COLO829 (cell line): ENCODE measurements at regions not wholly inside any gene's neighbourhood (a gene's known extent, or its start where the extent isn't known, plus 50 kb on each side); places are given as distances from the start of the nearest gene placed in this dataset.

ENCODE experiments used
- DNase-seq: peaks from one replicate; pipeline ENCODE4 v3.0.0; 2012; ENCODE audit warnings: low spot score

DNA sequence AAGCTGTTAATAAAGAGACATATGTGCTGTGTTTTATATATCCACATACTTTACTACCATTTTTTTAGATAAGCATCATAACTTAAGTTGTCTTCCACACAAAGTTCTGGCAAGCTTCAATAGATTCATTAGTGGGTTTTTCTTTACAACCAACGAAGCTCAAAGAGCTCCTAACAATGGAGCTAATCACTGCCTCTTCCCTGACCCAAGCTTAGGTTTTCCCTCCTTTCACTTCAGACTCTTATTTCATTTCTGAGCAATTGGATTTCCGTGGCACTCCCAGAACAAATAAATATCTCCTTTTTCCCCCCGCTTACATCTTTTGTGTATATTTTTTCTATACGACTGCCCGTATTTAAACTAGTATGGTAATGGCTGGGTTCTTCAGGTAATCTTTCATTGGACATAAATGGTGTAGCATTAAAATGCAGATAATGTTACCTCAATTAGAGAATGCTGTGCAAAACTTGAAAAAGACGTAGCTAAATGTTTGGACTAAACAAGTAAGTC, 275.5 kb upstream of the TMEM161B start:
- no peak for DNase-seq

DNA sequence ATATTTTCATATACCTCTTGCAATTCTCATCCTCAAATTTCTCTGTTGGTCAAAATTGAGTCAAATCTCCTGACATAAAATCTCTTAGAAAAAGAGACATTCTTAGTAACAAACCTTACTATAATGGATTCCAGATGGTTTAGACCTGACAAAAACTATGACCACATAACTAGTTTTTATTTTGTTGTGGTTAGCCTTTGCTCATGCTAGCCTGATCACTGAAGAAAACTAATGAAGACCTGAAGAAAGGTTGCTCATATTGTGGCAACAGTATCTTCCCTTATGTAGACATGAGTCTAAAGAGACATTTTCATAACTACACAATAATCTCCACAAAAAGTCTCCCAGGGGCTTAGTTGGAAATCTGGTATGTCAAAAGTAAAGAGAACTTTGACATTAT, 274.1 kb upstream of the TMEM161B start:
- DNase-seq, result no peak

DNA sequence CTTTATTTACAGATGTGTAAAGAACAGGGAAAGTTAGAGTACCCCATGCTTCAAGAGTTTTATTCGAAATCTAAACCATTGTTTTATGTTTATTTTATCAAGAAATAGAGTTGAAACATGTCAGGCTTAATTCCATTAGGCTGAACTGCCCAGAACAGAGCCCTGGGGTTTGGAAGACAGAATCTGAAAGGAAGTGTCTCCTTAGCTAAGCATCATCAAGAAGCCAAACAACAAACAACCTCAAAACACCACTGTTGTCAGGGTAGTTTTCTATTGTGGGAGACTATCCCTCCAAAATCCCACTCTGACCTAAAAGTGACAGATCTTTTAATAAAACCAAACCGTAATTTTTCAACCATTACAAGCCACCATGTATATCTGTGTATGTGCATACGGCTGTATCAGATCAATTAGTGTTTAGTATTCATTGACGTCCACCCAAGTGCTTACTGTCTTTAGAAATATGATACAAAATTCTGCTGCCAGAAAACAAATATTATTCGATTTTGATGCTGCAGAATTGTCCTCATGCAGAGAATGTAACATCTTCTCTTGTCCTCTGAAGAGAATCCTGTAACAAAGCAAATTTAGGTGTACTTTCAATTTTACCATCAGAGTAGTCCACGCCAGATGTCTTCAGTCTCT, 271.9 kb upstream of the TMEM161B start:
- no peak for DNase-seq

DNA sequence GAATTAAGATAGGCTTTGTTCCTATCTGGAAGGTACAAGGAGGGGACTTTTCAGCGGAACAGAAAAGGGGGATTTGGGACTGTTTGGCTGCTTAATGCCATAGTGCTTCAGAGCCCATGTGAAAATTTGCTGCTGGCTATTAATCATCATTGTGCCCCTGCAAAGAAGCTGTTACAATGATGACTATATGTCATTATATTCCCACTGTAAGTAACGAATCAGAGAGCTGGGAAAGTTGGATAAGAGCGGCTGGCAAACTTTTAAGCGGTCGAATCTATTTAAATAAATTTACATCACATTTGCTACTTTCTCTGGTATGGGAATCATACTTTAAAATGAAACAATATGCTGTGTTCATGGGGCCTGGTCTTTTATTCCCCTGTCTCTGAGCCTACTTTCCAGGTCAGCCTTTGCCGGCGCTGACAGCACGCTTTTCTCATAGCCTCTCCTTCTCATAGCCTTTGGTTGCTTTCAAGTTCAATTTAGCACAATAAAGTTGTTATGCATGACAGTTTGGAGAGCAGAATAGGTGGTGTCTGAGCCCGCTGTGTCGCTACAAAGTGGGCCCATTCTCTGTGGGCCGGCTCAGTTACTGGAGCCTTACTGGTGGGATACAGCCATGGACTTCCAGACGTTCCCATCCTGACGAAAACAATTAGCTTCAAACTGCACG, 271.2 kb upstream of the TMEM161B start:
- DNase-seq, result no peak

DNA sequence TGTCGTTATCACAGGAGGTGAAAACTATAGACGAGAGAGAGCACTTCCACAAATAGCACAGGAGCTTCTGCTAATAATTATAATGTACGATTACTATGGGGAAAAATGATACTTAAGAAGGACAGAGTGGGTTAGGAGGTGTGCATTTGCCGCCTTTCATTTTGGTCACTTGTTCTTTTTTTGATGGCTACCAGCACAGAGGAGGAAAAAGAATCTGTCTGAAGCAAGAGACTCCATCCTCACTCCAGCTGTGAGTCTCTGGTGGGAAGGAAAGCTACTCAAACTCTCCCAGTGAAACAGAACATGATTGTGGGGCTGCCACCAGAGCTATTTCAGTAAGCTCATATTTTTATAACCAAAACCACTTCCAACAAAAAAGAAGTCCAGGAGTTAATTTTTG, 270.4 kb upstream of the TMEM161B start:
- no peak for DNase-seq

DNA sequence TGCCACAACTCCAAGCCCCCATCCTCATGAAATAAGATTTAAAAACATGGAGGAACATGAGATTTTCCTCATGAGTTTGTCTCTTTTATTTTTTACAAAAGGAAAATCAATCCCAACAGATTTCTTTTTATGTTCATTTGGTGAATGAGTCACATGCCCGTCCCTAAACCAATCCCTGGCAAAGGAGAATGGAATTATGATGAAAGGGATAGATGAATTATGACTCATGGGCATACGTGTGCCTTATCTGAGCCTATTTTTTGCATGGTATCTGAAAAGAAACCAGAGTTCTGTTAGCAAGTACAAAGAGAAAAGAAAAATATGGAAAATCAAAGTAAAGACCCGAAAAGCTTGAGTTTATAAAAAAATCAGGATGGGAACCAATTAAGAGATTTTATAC, 267.5 kb upstream of the TMEM161B start:
- no peak for DNase-seq

DNA sequence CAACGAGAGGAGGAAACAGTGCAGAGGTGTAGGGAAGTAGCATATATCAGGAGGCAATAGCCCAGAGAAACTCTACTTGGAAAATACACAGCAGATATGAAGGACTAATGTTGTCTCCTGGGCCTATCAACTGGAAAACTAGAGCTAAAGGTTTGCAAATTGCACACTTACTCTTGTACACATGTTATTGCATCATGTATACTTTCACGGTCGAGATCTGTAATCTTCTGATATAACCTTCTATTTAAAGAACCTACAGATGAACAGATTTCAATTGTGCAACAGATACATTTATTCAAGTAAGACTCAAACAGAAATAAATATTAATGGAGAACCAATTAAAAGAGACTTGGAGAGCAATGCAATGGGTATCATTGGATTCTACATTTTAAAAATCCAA, 256.3 kb upstream of the TMEM161B start:
- no peak for DNase-seq

DNA sequence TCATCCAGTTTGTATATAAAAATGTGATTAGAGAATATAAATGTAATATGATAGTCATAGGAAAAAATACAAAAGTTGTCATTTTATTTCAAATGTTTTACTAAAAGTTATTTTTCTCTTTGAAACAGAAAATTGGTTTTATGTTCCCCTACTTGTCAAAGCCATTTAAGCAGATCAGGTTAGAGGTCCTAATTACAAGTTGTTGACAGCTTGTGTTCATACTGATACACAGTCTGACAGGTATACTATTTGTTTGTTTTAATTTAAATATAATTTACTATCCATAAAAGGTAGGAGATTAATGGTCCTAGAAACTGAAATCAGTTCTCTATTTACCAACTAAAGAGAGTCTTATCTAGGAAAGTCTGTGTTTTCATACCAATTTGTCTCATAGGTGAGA, 250.4 kb upstream of the TMEM161B start:
- DNase-seq, result no peak

DNA sequence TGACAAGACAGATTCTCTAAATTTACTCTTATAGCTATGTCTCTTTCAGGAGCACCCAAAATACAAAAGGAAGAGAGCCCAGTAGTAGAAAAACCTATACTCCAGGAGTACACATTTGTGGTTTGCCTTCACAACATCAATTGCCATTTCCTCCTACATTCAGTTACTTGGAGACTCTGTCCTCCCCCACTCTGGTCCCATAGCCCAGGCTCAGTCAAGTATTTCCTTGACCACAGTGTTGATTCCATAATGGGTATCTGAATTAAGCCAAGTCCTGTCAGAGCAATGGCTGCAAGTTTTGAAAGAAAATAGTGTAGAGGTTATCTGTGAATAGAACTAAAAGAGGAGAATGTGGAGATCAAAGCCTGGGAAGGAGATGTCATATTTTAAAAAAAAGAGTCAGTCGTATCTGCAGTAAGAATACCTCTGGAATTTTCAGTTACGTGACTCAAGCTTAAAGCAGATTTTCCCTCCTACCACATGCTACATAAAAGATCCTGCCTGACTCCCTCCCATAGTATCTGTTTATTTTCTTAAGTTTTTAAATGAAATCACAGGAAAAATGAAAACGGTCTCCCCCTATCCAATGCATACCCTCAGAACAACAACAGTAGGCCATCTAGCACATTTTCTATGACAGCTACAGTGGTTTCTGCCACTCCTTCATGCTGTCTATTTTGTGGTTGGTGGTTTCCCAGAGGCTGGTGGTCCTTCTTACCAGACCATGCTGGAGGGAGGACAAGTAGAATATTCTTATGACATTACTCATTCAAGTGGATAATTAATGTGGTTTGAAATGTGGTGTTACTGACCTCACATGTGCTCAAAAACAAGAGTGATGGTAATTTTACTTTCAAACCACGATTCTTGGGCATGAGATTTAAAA, 249.7 kb upstream of the TMEM161B start:
- DNase-seq, result no peak

DNA sequence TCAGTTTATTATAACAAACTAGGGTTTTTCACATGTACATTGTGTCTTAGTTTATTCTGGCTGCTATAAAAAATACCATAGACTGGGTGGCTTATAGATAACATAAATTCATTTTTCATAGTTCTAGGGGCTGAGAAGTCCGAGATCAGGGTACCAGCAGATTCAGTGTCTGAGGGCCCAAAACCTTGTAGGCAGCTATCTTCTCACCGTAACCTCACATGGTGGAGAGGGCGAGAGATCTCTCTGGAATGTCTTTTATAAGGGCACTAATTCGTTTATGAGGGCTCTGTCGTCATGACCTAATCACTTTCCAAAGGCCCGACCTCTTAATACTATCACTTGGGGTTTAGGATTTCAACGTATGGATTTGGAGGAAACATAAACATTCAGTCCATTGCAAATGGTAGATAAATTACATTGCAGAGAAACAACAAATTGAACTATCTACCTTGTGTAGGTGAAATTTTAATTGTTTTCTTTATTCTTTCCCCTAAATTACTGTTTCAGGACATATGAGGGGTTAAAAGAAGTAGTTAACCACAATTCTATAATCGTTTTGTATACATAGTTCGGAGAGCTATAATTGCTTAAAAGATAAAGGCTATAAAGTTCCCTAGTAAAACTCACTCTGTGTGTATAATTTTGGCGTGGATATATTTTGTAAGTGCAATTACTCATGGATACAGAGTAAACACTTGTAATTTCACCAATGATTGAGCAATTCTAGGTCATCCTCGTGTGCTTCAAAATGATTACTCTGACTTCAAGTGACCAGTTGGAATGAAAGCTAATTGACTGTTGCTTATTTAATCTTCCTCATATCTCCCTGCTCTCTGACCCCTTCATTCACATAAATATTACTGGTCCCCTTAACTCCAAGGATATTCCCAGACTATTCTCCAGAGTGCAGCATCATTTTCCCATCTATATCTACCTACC, 247.5 kb upstream of the TMEM161B start:
- no peak for DNase-seq

DNA sequence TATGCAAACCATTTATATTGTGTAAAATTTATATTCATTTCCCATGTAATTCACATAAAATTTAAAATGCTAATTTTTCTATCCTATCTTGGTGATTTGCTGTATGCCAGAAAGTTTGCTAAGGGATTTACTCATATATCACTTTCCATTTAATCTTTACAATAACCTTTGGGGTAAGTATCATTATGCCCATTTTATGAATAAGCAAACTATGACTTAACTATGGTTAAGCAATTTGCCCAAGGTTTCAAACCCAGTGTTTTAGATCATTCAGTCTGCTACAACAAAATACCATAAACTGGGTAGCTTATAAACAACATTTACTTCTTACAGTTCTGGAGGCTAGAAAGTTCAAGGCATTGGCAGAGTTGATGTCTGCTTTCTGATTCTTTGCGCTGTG, 246.4 kb upstream of the TMEM161B start:
- DNase-seq, result no peak

DNA sequence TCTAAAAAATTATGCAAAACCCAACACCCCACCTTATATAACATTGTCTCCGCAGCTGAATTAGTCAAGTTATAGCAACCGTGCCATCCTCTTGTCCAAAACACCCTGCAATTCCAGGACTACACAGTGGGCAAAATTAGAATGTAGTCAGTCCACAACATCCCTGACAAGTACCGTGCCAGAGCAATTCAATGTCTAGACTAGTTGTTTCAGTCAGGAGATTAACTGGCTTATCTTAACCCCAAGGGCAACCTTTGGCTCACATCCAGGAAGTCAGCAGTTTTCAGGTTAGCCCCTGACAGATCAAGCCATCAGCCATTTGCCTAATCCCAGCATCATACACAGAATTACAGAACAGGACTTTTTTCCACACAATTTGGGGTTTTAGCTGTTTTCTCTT, 240.8 kb upstream of the TMEM161B start:
- no peak for DNase-seq

DNA sequence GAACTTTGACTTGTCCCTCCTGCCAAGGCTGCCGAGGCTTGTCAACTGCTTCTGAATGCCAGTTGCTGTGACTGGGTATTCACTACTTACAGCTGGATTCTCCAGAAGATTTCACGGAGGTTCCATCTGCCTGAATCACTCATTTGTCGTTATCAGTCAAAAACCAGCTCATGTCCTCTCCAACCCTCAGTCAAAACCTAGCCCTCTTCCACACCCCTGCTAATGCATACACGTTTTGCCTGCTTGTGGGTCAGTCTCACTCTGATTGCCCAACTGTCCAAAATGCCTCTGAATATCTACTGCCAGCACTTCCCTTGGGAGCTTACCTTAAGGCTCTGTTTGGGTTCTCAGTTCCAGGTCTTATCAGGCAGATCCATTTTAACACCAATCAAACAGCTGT, 238.6 kb upstream of the TMEM161B start:
- no peak for DNase-seq

DNA sequence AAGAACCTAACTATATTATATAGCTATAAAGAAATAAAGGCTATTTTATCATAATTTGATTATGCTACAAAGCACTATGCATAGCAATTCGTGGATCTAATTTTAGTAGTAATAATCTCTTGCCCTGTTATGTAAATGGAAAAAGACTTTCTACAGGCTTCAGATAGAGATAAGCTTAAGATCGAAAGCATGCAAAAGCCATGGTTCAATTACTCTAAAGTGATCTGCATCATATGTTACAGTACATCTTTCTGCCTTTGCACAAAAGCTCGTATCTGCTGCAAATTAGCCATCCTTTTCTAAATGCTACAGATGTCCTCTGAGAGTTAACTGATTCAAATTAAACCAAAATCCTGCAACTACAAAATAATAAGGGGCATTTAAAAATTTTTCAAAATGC, 234.8 kb upstream of the TMEM161B start:
- DNase-seq, result no peak

DNA sequence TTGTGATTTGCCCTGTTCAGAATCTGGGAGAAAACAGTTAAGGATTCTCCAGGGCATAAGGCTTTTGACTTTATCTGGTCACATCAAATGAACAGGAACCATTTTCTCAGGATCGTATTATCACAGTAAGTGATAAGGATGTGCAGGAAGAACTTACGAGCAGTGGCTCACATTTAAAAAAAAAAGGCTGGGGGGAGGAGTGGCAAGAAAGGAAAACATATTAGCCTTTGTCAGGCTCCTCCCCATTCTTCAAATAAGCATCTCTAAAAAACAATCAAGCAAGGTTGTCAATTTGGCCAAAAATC, 234.3 kb upstream of the TMEM161B start:
- no peak for DNase-seq

DNA sequence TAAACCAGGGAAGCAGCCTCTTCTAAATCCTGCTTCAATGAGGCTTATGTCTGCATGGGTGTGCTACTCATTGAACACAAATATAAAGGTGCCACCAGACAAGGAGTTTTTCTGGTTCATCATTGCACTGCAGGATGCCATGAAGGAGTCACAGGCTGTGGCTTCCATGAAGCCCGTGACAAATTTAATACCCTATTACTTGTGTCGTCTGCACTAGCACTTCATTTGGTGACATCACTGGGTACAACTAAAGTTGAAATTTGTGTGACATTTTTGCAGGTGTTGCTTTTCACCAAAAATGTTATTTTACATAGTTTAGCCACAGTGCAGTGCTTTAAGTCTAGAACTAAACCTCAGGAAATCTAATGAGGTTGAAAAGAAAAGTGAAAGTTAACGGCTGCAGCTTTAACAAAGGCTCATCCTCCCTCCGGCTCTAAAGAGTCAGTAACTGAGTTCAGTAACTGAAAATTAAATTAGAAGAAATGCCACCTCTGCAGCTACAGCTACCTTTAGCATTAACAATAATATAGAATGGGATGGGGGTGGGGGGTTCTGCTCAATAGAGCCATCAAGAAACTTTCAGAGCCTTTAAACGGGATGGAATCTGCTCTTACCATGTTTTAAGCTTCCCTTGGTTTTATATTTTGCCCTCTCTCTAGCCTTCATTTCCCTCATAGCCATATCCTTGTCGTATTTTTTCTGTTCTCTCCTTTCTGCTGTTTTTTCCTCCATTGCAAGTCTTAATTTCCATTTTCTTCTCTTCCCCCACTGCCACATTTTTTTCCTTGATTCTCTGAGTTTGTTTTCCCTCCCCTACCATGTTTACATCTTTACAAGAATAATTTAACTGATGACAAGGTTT, 233.8 kb upstream of the TMEM161B start:
- DNase-seq, result no peak

DNA sequence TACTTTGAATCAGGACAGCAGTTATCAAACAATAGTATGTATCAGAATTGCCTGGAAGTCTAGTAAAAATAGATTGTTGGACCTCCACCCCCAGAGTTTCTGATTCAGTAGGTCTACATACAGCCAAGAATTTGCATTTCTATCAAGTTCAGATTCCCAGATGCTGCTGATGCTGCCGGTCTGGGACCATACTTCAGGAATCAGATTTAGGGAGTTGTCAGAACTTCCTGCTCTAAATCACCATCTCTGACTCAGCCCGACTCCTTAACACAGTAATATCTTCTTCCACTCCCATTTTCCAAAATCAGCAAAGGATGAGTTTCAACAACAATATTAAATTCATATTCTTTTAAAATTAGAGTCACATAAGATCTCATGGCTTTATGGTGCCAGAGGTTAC, 227.2 kb upstream of the TMEM161B start:
- no peak for DNase-seq

DNA sequence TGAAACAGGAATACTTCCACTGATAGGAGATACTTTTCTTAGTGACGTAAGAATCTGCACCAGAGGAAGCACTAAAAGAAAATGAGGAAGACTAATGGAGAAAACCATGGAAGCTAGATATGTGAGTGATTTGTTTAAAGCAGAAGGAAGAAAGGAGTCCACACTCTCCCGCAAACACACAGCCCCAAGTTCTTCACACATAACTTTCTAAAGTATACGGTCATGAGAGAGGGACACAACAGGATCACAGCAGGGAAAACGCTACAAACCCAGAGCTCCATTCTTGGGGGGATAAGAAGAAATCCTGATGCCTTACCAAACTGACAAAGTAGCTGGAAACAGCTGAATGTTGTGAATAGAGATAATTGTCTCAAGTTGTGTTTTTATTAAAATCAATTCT, 222.2 kb upstream of the TMEM161B start:
- no peak for DNase-seq

DNA sequence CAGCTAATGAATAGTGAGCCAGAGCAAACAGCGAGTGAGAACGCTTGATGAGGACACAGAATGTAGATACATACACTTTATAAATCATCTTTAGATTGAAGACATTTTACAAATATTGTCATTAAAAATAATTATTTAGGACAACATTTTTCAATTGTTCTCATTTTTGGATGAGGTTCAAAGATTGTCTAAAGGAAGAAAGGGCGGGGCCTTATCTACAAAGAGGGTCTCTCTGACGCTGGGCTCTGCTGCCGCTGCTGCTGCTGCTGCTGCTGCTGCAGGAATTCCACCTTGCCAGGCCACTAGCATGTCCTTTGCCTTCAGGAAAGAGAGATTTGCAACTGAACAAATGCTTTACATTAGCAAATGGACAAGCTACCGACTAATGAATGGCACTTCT, 220.7 kb upstream of the TMEM161B start:
- no peak for DNase-seq

DNA sequence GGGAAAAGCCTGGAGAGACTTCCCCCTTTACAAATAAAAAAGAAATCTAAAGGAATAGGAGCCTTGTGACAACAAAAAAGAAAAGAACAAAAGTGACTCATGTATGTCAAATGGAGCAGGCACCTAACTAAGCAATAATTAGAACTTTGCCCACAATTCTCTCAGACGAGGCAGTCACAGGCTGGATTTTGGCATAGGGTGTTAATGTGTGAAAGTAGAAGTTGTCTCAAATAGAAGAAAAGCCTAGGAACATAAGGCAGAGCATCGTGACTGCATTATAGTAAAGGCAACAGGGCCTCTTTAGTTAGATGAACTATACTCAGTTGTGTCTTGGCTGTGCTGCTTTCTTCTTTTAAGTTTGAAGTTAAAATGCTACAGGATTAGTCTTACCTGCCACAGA, 219.9 kb upstream of the TMEM161B start:
- no peak for DNase-seq

DNA sequence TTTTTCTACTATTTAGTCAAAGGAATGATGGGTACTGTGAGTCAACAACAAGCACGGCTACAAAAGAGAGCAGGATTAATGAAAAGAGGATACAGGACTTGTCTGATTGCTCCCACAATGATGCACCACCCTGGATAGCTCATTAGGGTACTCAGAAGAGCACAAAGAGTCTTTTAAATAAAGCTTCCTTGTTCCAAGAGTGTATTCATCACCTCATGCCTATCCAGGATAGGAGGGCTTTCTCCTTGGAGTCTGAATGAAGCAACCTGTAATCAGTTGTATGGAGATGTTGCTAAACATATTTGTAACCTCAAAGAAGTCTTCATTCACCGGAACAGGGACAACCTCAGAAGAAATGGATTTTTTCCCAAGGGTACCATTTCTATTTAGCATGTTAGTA, 219.5 kb upstream of the TMEM161B start:
- no peak for DNase-seq
